PC-9 (cell line): ENCODE measurements at regions not wholly inside any gene's neighbourhood (a gene's known extent, or its start where the extent isn't known, plus 50 kb on each side); places are given as distances from the start of the nearest gene placed in this dataset.
A peak's percentile ranks its signal among the peaks of the same experiment; 100 is the strongest.
"Not testable (repeated sequence)": the region's sequence is repeated elsewhere in the genome, so short reads cannot be mapped to it uniquely, and the experiment has no call there.

ENCODE experiments used
- BruUV-seq: library from RNA; stranded (reverse); fragments of 400-500 nt; replicated peaks from 2 replicates; lab custom pipeline; 2021; lab: Mats Ljungman, UMichigan
- CTCF ChIA-PET: fragments of 300-600 bp; sonication (Branson Sonifier 250); formaldehyde crosslinking; loops from one replicate; lab custom pipeline; 2022; ENCODE audit warnings: antibody characterized with exemption; lab: Charles Lee
- POLR2A ChIA-PET: fragments of 300-600 bp; sonication (Branson Sonifier 250); formaldehyde crosslinking; loops from one replicate; lab custom pipeline; 2022; ENCODE audit warnings: antibody characterized with exemption; ENCODE audit not compliant: unreplicated experiment; lab: Charles Lee
- DNase-seq, 2 experiments: peaks; one replicate each; pipeline versions ENCODE4 v3.0.0 to v3.0.0-alpha.2; 2015 to 2022; ENCODE audit warnings: mixed read lengths in 1 of 2
- H2AFZ ChIP-seq: fragments of 200-600 bp; sonication (generic); 2 replicates; pipeline ENCODE4 v1.8.1; 2017; ENCODE audit warnings: antibody characterized with exemption
- H3F3A ChIP-seq: fragments of 200-600 bp; sonication (generic); 2 replicates; pipeline ENCODE4 v1.8.1; 2017; ENCODE audit warnings: antibody characterized with exemption, mild to moderate bottlenecking, low read depth; ENCODE audit not compliant: insufficient read depth
- H3K27ac ChIP-seq: fragments of 200-600 bp; sonication (generic); 2 replicates; pipeline ENCODE4 v1.6.1; 2016; ENCODE audit warnings: mixed run types
- H3K27me3 ChIP-seq: fragments of 200-600 bp; sonication (generic); 2 replicates; pipeline ENCODE4 v1.6.1; 2016; ENCODE audit warnings: low read depth, mixed run types; ENCODE audit not compliant: insufficient read depth
- H3K36me3 ChIP-seq: fragments of 200-600 bp; sonication (generic); 2 replicates; pipeline ENCODE4 v1.6.1; 2016; ENCODE audit warnings: low read depth, mixed run types
- H3K4me1 ChIP-seq: fragments of 200-600 bp; sonication (generic); replicated peaks from 2 replicates; pipeline ENCODE4 v1.6.1; 2016; ENCODE audit warnings: mixed run types; ENCODE audit not compliant: insufficient read depth
- H3K4me2 ChIP-seq: fragments of 200-600 bp; sonication (generic); 2 replicates; pipeline ENCODE4 v1.6.1; 2017; ENCODE audit warnings: mixed run types
- H3K4me3 ChIP-seq: fragments of 200-600 bp; sonication (generic); 2 replicates; pipeline ENCODE4 v1.6.1; 2016; ENCODE audit warnings: mixed run types
- H3K79me2 ChIP-seq: fragments of 200-600 bp; sonication (generic); 2 replicates; pipeline ENCODE4 v1.6.1; 2017; ENCODE audit warnings: low read depth, mixed run types
- H3K9me2 ChIP-seq: fragments of 200-600 bp; sonication (generic); 2 replicates; pipeline ENCODE4 v1.8.1; 2017; ENCODE audit warnings: mild to moderate bottlenecking; ENCODE audit not compliant: insufficient read depth
- H3K9me3 ChIP-seq: fragments of 200-600 bp; sonication (generic); 2 replicates; pipeline ENCODE4 v1.8.1; 2016; ENCODE audit warnings: low read depth; ENCODE audit not compliant: insufficient read depth
- H4K20me1 ChIP-seq: fragments of 200-600 bp; sonication (generic); 2 replicates; pipeline ENCODE4 v1.8.1; 2017; ENCODE audit not compliant: insufficient read depth
- CTCF ChIP-seq: fragments of 200-600 bp; sonication (generic); conservative IDR thresholded peaks from 2 replicates; pipeline ENCODE4 v1.6.1; 2017; ENCODE audit warnings: mixed run types, antibody characterized with exemption, mild to moderate bottlenecking, moderate library complexity
- EZH2 ChIP-seq: fragments of 200-600 bp; sonication (generic); IDR thresholded peaks from 2 replicates; pipeline ENCODE4 v1.8.0; 2017; ENCODE audit warnings: antibody characterized with exemption, low read depth
- intact Hi-C: fragments of 100-400 bp; cut with micrococcal nuclease; formaldehyde crosslinking; loops from one replicate; pipeline ENCODE4 v1.10.0; 2022; ENCODE audit not compliant: unreplicated experiment

- CTCF ChIA-PET, result no interaction called here
Measured at GRCh38 chr13:43946281-43946680, 66.6 kb downstream of the LACC1 start.

GRCh38 chr13:43947897-43948458 lies 68.3 kb downstream of the LACC1 start:
- Histone ChIP-seq H3K36me3 (no peaks in the 10 kb centered on the region), H3K4me3 (no peak overlapping the region), H3K27ac (no peak overlapping the region), H3K4me1 (peaks cover 2% of the 10 kb centered on the region), H3F3A (no peaks in the 10 kb centered on the region), H2AFZ (no peak overlapping the region), H4K20me1 (no peaks in the 10 kb centered on the region), H3K4me2 (no peak overlapping the region), H3K79me2 (no peaks in the 10 kb centered on the region), H3K27me3 (no peaks in the 10 kb centered on the region), H3K9me2 (no peaks in the 10 kb centered on the region), H3K9me3 (no peaks in the 10 kb centered on the region)
- intact Hi-C loops, result no loop called here
- TF ChIP-seq EZH2 (no peak), CTCF (no peak)
- DNase-seq, result no peak
- no TSS peak for BruUV-seq
- CTCF ChIA-PET, result no interaction called here
- POLR2A ChIA-PET, result no interaction called here

More at GRCh38 chr13:43946281-43946680, 66.6 kb downstream of the LACC1 start:
- no peak for DNase-seq
- Histone ChIP-seq H3K27me3 (no peaks in the 10 kb centered on the region), H3K36me3 (no peaks in the 10 kb centered on the region), H3K9me3 (no peaks in the 10 kb centered on the region), H3F3A (no peaks in the 10 kb centered on the region), H3K79me2 (no peaks in the 10 kb centered on the region), H2AFZ (no peak overlapping the region), H3K4me1 (no peaks in the 10 kb centered on the region), H3K27ac (no peak overlapping the region), H3K9me2 (no peaks in the 10 kb centered on the region), H3K4me2 (no peak overlapping the region), H4K20me1 (no peaks in the 10 kb centered on the region), H3K4me3 (no peak overlapping the region)
- TF ChIP-seq EZH2, result no peak
- TF ChIP-seq CTCF, result no peak
- POLR2A ChIA-PET, result no interaction called here
- BruUV-seq, result no TSS peak
- intact Hi-C loops, result no loop called here

DNA sequence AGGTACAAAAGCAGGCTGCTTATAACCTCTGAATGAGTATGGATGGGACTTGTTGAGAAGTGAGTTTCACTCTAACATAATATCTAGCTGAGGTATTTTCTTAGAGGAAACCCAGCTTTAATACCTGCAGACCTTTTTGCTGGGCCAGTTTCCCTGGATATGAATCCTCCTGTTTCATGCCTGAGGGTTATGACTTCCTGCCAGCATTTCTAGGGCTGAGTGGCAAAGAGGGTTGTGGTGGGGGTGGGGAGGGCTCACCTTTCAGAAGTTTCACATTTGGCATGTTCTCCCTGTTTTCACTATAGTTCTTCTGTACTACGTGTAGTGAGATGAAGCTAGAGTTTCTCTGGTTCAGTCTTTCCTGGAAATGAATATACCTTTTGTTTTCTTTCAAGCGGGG lies 73.7 kb downstream of the LACC1 start:
- no peaks in the 10 kb centered on the region for H3K79me2 ChIP-seq
- H3K27me3 ChIP-seq, result no peaks in the 10 kb centered on the region
- ChIA-PET POLR2A (interaction anchor here (0.7 kb wide), 1 partner anchor 18 kb away, joined by 3 read pairs; no protein-coding TSS in a partner anchor), CTCF (no interaction called here)
- peaks cover 9% of the 10 kb centered on the region for H3K4me1 ChIP-seq
- TF ChIP-seq CTCF (no peak), EZH2 (no peak)
- H3K27ac ChIP-seq, result no peak overlapping the region
- DNase-seq, result peak in 1 of 2 experiments; percentile 21
- H3K9me2 ChIP-seq, result no peaks in the 10 kb centered on the region
- H3K4me3 ChIP-seq, result no peak overlapping the region
- BruUV-seq, result no TSS peak
- H2AFZ ChIP-seq, result no peak overlapping the region
- H3K4me2 ChIP-seq, result peak overlapping the region; percentile 38
- no peaks in the 10 kb centered on the region for H3F3A ChIP-seq
- H4K20me1 ChIP-seq, result no peaks in the 10 kb centered on the region
- intact Hi-C loops, result no loop called here
- H3K36me3 ChIP-seq, result no peaks in the 10 kb centered on the region
- H3K9me3 ChIP-seq, result no peaks in the 10 kb centered on the region

DNA sequence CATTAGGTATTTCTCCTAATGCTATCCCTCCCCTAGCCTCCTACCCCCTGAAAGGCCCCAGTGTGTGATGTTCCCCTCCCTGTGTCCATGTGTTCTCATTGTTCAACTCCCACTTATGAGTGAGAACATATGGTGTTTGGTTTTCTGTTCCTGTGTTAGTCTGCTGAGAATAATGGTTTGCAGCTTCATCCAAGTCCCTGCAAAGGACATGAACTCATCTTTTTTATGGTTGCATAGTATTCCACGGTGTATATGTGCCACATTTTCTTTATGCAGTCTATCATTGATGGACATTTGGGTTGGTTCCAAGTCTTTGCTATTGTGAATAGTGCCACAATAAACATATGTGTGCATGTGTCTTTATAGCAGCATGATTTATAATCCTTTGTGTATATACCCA lies 77.3 kb downstream of the LACC1 start:
- POLR2A ChIA-PET, H4K20me1 ChIP-seq, H3K27me3 ChIP-seq: not testable (repeated sequence)

More for the DNA sequence above, 77.3 kb downstream of the LACC1 start:
- H3K36me3 ChIP-seq, H3K9me2 ChIP-seq, intact Hi-C loops, H3K27ac ChIP-seq, H3K4me2 ChIP-seq, DNase-seq, H3K9me3 ChIP-seq, H3F3A ChIP-seq, CTCF ChIA-PET, H3K79me2 ChIP-seq, H3K4me1 ChIP-seq, H3K4me3 ChIP-seq, H2AFZ ChIP-seq, BruUV-seq: not testable (repeated sequence)
